ENCODE measurements at regions not wholly inside any gene's neighbourhood (a gene's known extent, or its start where the extent isn't known, plus 50 kb on each side); places are given as distances from the start of the nearest gene placed in this dataset.
"Not testable (repeated sequence)": the region's sequence is repeated elsewhere in the genome, so short reads cannot be mapped to it uniquely, and the experiment has no call there.

DNA sequence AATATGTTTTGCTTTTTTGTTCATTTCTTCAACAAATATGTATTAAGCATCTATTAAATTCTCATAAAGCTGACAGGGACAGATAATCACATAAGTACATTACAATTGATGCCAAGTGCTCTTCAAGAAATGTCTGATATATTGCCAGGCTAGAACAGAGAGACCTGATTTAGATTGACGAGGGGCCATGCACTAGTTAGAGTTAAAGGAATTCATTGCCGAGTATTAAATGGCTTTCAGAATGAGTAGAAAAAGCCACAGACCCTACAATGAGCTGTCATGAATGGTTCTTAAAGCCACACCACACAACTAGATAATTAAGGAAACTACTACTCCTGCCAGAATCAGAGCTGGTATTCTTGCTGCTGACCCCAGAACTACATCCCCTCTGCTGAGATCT is 250.2 kb upstream of the MME start:
- Histone ChIP-seq H3K9me3 (ENCODE audit: low read depth) (no peaks in the 10 kb centered on the region), H3K27me3 (no peaks in the 10 kb centered on the region), H3K27ac (no peak overlapping the region), H4K20me1 (ENCODE audit: insufficient read depth, poor library complexity, severe bottlenecking) (no peaks in the 10 kb centered on the region), H3K4me1 (ENCODE audit: insufficient read depth) (no peaks in the 10 kb centered on the region), H3K9me2 (replicated peaks; ENCODE audit: insufficient read depth) (no peaks in the 10 kb centered on the region), H3K4me2 (no peak overlapping the region), H3K4me3 (no peak overlapping the region), H3K36me3 (replicated peaks; ENCODE audit: insufficient read depth, low read depth) (no peaks in the 10 kb centered on the region), H2AFZ (no peak overlapping the region), H3K79me2 (no peaks in the 10 kb centered on the region)
- DNase-seq (ENCODE audit: low spot score), result no peak
- 72% methylated on average over 2 of the region's 2 CpGs for WGBS (ENCODE audit: low lambda C conversion rate, missing lambda C conversion rate)
- TF ChIP-seq EZH2phosphoT487 (IDR thresholded peaks at IDR 0.05; ENCODE audit: low read depth, severe bottlenecking, unreplicated experiment) (no peak), EZH2 (IDR thresholded peaks at IDR 0.05; ENCODE audit: borderline replicate concordance) (no peak)
- TF ChIP-seq, protein P1, sequence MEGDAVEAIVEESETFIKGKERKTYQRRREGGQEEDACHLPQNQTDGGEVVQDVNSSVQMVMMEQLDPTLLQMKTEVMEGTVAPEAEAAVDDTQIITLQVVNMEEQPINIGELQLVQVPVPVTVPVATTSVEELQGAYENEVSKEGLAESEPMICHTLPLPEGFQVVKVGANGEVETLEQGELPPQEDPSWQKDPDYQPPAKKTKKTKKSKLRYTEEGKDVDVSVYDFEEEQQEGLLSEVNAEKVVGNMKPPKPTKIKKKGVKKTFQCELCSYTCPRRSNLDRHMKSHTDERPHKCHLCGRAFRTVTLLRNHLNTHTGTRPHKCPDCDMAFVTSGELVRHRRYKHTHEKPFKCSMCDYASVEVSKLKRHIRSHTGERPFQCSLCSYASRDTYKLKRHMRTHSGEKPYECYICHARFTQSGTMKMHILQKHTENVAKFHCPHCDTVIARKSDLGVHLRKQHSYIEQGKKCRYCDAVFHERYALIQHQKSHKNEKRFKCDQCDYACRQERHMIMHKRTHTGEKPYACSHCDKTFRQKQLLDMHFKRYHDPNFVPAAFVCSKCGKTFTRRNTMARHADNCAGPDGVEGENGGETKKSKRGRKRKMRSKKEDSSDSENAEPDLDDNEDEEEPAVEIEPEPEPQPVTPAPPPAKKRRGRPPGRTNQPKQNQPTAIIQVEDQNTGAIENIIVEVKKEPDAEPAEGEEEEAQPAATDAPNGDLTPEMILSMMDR (IDR thresholded peaks at IDR 0.05; ENCODE audit: poor library complexity), result no peak

DNA sequence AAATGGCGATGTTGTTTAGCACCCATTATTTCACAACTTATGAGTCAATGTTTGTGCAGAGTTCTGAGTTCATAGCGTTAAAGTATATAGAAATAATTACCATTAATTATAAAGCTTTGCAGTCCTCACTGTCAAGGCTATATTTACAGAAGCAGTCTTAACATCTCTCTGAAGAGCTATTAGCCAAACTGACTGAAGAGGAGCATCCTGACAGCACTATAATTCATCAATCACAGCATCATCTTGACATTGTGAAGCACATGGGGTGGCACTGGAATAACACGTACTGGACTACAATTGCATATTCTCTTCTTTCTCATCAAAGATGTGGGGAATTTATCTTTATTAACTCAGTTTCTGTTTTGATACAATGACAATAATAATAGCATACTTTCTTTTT is 260.6 kb upstream of the MME start:
- H3K9me2 ChIP-seq (replicated peaks; ENCODE audit: insufficient read depth), result no peaks in the 10 kb centered on the region
- H3K9me3 ChIP-seq (ENCODE audit: low read depth), result peaks cover 3% of the 10 kb centered on the region
- no peak overlapping the region for H3K4me2 ChIP-seq
- H3K27ac ChIP-seq, result no peak overlapping the region
- no peak for DNase-seq (ENCODE audit: low spot score)
- no peaks in the 10 kb centered on the region for H4K20me1 ChIP-seq (ENCODE audit: insufficient read depth, poor library complexity, severe bottlenecking)
- TF ChIP-seq, protein P1 (IDR thresholded peaks at IDR 0.05; ENCODE audit: poor library complexity), result no peak
- TF ChIP-seq EZH2 (IDR thresholded peaks at IDR 0.05; ENCODE audit: borderline replicate concordance), result no peak
- TF ChIP-seq EZH2phosphoT487 (IDR thresholded peaks at IDR 0.05; ENCODE audit: low read depth, severe bottlenecking, unreplicated experiment), result no peak
- no peaks in the 10 kb centered on the region for H3K79me2 ChIP-seq
- H3K4me3 ChIP-seq, result no peak overlapping the region
- H3K36me3 ChIP-seq (replicated peaks; ENCODE audit: insufficient read depth, low read depth), result no peaks in the 10 kb centered on the region
- H3K4me1 ChIP-seq (ENCODE audit: insufficient read depth), result no peaks in the 10 kb centered on the region
- no peak overlapping the region for H2AFZ ChIP-seq
- no peaks in the 10 kb centered on the region for H3K27me3 ChIP-seq
- WGBS (ENCODE audit: low lambda C conversion rate, missing lambda C conversion rate), result 94% methylated on average over 3 of the region's 3 CpGs

DNA sequence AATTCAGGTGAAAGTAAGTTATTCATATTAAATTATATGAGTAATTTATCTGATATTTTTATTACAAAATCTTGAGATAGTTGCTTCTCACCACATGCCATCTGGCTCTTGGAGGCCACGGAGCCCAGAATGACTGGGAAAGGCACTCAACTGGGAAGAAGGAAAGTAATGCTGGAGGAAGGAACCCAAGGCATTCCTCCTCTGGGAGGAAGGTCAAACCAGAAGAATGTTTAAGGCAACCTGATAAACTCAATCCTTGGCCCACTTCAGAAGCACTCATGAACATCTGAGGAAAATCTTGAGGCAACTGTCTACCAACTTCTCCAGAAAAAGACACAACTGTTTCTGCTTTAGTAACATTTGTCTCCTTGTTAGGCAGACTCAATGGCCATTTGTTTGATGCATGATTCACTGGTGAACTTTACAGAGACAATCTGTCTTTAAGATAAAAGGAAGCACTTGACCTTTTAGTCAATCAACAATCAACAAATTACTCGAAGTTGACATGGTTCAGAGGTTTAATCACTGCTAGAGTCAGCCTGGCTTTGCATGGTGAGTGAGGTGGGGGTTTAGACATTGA is 261.4 kb upstream of the MME start:
- no peak overlapping the region for H3K27ac ChIP-seq

DNA sequence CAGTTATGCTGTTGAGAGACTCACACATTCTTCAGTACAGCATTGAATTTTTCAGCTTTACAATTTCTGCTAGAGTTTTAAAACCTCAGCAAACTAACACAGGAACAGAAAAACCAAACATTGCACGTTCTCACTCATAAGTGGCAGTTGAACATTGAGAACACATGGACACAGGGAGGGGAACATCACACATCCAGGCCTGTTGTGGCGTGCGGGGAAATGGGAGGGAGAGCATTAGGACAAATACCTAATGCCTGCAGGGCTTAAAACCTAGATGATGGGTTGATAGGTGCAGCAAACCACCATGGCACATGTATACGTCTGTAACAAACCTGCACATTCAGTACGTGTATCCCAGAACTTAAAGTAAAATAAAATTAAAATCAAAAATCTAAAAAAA is 270.1 kb upstream of the MME start:
- not testable (repeated sequence) for DNase-seq (ENCODE audit: low spot score); H4K20me1 ChIP-seq (ENCODE audit: insufficient read depth, poor library complexity, severe bottlenecking); H3K9me3 ChIP-seq (ENCODE audit: low read depth); H3K79me2 ChIP-seq; H3K27me3 ChIP-seq; H3K27ac ChIP-seq; H3K36me3 ChIP-seq (replicated peaks; ENCODE audit: insufficient read depth, low read depth); H3K4me1 ChIP-seq (ENCODE audit: insufficient read depth); H3K9me2 ChIP-seq (replicated peaks; ENCODE audit: insufficient read depth); H3K4me3 ChIP-seq; H2AFZ ChIP-seq; H3K4me2 ChIP-seq
- 78% methylated on average over 5 of the region's 5 CpGs for WGBS (ENCODE audit: low lambda C conversion rate, missing lambda C conversion rate)

More for the DNA sequence above, 261.4 kb upstream of the MME start:
- Histone ChIP-seq H2AFZ (no peak overlapping the region), H3K27me3 (no peaks in the 10 kb centered on the region), H3K4me1 (ENCODE audit: insufficient read depth) (no peaks in the 10 kb centered on the region), H3K36me3 (replicated peaks; ENCODE audit: insufficient read depth, low read depth) (no peaks in the 10 kb centered on the region), H3K9me2 (replicated peaks; ENCODE audit: insufficient read depth) (no peaks in the 10 kb centered on the region), H3K4me2 (no peak overlapping the region), H3K79me2 (no peaks in the 10 kb centered on the region), H4K20me1 (ENCODE audit: insufficient read depth, poor library complexity, severe bottlenecking) (no peaks in the 10 kb centered on the region), H3K4me3 (no peak overlapping the region), H3K9me3 (ENCODE audit: low read depth) (peaks cover 3% of the 10 kb centered on the region)
- no peak for DNase-seq (ENCODE audit: low spot score)
- TF ChIP-seq EZH2 (IDR thresholded peaks at IDR 0.05; ENCODE audit: borderline replicate concordance) (no peak), EZH2phosphoT487 (IDR thresholded peaks at IDR 0.05; ENCODE audit: low read depth, severe bottlenecking, unreplicated experiment) (no peak)
- TF ChIP-seq, protein P1 (IDR thresholded peaks at IDR 0.05; ENCODE audit: poor library complexity), result no peak
- 60% methylated on average over 2 of the region's 2 CpGs for WGBS (ENCODE audit: low lambda C conversion rate, missing lambda C conversion rate)

Data from hepatocyte (in vitro differentiated cells).